ENCODE measurements at regions not wholly inside any gene's neighbourhood (a gene's known extent, or its start where the extent isn't known, plus 50 kb on each side); places are given as distances from the start of the nearest gene placed in this dataset.

- WGBS, 2 donors: 81 to 88% methylated on average over 3 of the region's 3 CpGs
- Histone ChIP-seq H3K27ac (ENCODE audit: low read depth in 1 of 2, low read length in 1 of 2) (no peak overlapping the region), H3K36me3 (ENCODE audit: control insufficient read depth in 4 of 4, insufficient read depth in 4 of 4, low read length in 4 of 4) (no peaks in the 10 kb centered on the region), H3K9me3 (ENCODE audit: control insufficient read depth in 4 of 4, insufficient read depth in 3 of 4, low read length in 3 of 4) (no peaks in the 10 kb centered on the region), H3K4me1 (ENCODE audit: control insufficient read depth in 5 of 5, insufficient read depth in 5 of 5, low read length in 5 of 5) (peaks cover 0 to 12% (median 0%) of the 10 kb centered on the region in 5 donors), H3K4me3 (no peak overlapping the region), H3K9ac (ENCODE audit: insufficient read depth in 1 of 2, low read length in 2 of 2) (no peak overlapping the region), H3K27me3 (ENCODE audit: control insufficient read depth in 3 of 3, insufficient read depth in 3 of 3, low read length in 2 of 3) (no peaks in the 10 kb centered on the region)
- DNase-seq (no peak), ATAC-seq (ENCODE audit: insufficient read depth, low FRiP score) (no peak)
- no peak for TF ChIP-seq CTCF (IDR thresholded peaks at IDR 0.05; ENCODE audit: control extremely low read depth, extremely low read depth)
Measured at GRCh38 chr6:40888456-40888990, 150.5 kb downstream of the UNC5CL start.

- Histone ChIP-seq H3K9ac (ENCODE audit: insufficient read depth in 1 of 2, low read length in 2 of 2) (no peak overlapping the region), H3K4me1 (ENCODE audit: control insufficient read depth in 5 of 5, insufficient read depth in 5 of 5, low read length in 5 of 5) (peaks cover 0 to 12% (median 0%) of the 10 kb centered on the region in 5 donors), H3K36me3 (ENCODE audit: control insufficient read depth in 4 of 4, insufficient read depth in 4 of 4, low read length in 4 of 4) (no peaks in the 10 kb centered on the region), H3K4me3 (no peak overlapping the region), H3K27me3 (ENCODE audit: control insufficient read depth in 3 of 3, insufficient read depth in 3 of 3, low read length in 2 of 3) (no peaks in the 10 kb centered on the region), H3K9me3 (ENCODE audit: control insufficient read depth in 4 of 4, insufficient read depth in 3 of 4, low read length in 3 of 4) (no peaks in the 10 kb centered on the region), H3K27ac (ENCODE audit: low read depth in 1 of 2, low read length in 1 of 2) (no peak overlapping the region)
- no peak for TF ChIP-seq CTCF (IDR thresholded peaks at IDR 0.05; ENCODE audit: control extremely low read depth, extremely low read depth)
- 83 to 92% methylated on average over 6 of the region's 6 CpGs for WGBS, 2 donors
- ATAC-seq (ENCODE audit: insufficient read depth, low FRiP score): no peak
- DNase-seq: peak in 1 of 3 donors; percentile 47
Measured at GRCh38 chr6:40887792-40888340, 151.2 kb downstream of the UNC5CL start.

GRCh38 chr6:40887079-40887791, 151.8 kb downstream of the UNC5CL start:
- 91% methylated on average over 8 of the region's 8 CpGs for WGBS, 2 donors
- ATAC-seq (ENCODE audit: insufficient read depth, low FRiP score): no peak

More at GRCh38 chr6:40887079-40887791, 151.8 kb downstream of the UNC5CL start:
- Histone ChIP-seq H3K4me3 (no peak overlapping the region), H3K9me3 (ENCODE audit: control insufficient read depth in 4 of 4, insufficient read depth in 3 of 4, low read length in 3 of 4) (no peaks in the 10 kb centered on the region), H3K27me3 (ENCODE audit: control insufficient read depth in 3 of 3, insufficient read depth in 3 of 3, low read length in 2 of 3) (no peaks in the 10 kb centered on the region), H3K27ac (ENCODE audit: low read depth in 1 of 2, low read length in 1 of 2) (no peak overlapping the region), H3K4me1 (ENCODE audit: control insufficient read depth in 5 of 5, insufficient read depth in 5 of 5, low read length in 5 of 5) (peaks cover 0 to 13% (median 0%) of the 10 kb centered on the region in 5 donors), H3K9ac (ENCODE audit: insufficient read depth in 1 of 2, low read length in 2 of 2) (no peak overlapping the region), H3K36me3 (ENCODE audit: control insufficient read depth in 4 of 4, insufficient read depth in 4 of 4, low read length in 4 of 4) (no peaks in the 10 kb centered on the region)
- TF ChIP-seq CTCF (IDR thresholded peaks at IDR 0.05; ENCODE audit: control extremely low read depth, extremely low read depth): no peak
- DNase-seq: peak in 1 of 3 donors; percentile 16
